Dermis microvascular lymphatic vessel endothelial cell (primary cell): ENCODE measurements at regions not wholly inside any gene's neighbourhood (a gene's known extent, or its start where the extent isn't known, plus 50 kb on each side); places are given as distances from the start of the nearest gene placed in this dataset.
"Not testable (repeated sequence)": the region's sequence is repeated elsewhere in the genome, so short reads cannot be mapped to it uniquely, and the experiment has no call there.

ENCODE experiments used
- DNase-seq, 2 donors: peaks; one replicate each; pipeline versions ENCODE4 v3.0.0 to v3.0.0-alpha.2; 2010; ENCODE audit warnings: low read depth in 2 of 2

- no peak for DNase-seq
Observed at GRCh38 chr2:4903656-4904348, 788.4 kb upstream of the SOX11 start.

- DNase-seq: no peak
Observed at GRCh38 chr2:4908461-4908860, 783.7 kb upstream of the SOX11 start.

GRCh38 chr2:4909346-4910009 is 782.7 kb upstream of the SOX11 start:
- DNase-seq: no peak

- no peak for DNase-seq
Observed at GRCh38 chr2:4914036-4914435, 778.1 kb upstream of the SOX11 start.

GRCh38 chr2:4914551-4914950 is 777.6 kb upstream of the SOX11 start:
- no peak for DNase-seq

- DNase-seq: no peak
Observed at GRCh38 chr2:4915357-4915756, 776.8 kb upstream of the SOX11 start.

- no peak for DNase-seq
Observed at GRCh38 chr2:4916094-4916493, 776.1 kb upstream of the SOX11 start.

GRCh38 chr2:4930704-4931103 is 761.5 kb upstream of the SOX11 start:
- DNase-seq: no peak

GRCh38 chr2:4931721-4932365 is 760.3 kb upstream of the SOX11 start:
- DNase-seq: no peak

GRCh38 chr2:4935291-4935690 is 756.9 kb upstream of the SOX11 start:
- not testable (repeated sequence) for DNase-seq

GRCh38 chr2:4937550-4937949 is 754.6 kb upstream of the SOX11 start:
- no peak for DNase-seq

GRCh38 chr2:4938206-4938605 is 754.0 kb upstream of the SOX11 start:
- no peak for DNase-seq

GRCh38 chr2:4942441-4942840 is 749.7 kb upstream of the SOX11 start:
- no peak for DNase-seq

GRCh38 chr2:4947911-4948310 is 744.3 kb upstream of the SOX11 start:
- DNase-seq: no peak

- no peak for DNase-seq
Observed at GRCh38 chr2:4951368-4951767, 740.8 kb upstream of the SOX11 start.

- DNase-seq: no peak
Observed at GRCh38 chr2:4959219-4959618, 733.0 kb upstream of the SOX11 start.

GRCh38 chr2:4962419-4962818 is 729.8 kb upstream of the SOX11 start:
- no peak for DNase-seq

GRCh38 chr2:4963106-4963505 is 729.1 kb upstream of the SOX11 start:
- no peak for DNase-seq

- no peak for DNase-seq
Observed at GRCh38 chr2:4964001-4964540, 728.1 kb upstream of the SOX11 start.

GRCh38 chr2:4964579-4964978 is 727.6 kb upstream of the SOX11 start:
- DNase-seq: no peak

GRCh38 chr2:4965556-4966320 is 726.4 kb upstream of the SOX11 start:
- no peak for DNase-seq

- no peak for DNase-seq
Observed at GRCh38 chr2:4967206-4967605, 725.0 kb upstream of the SOX11 start.
